Loucy (cell line): ENCODE measurements at regions not wholly inside any gene's neighbourhood (a gene's known extent, or its start where the extent isn't known, plus 50 kb on each side); places are given as distances from the start of the nearest gene placed in this dataset.
A peak's percentile ranks its signal among the peaks of the same experiment; 100 is the strongest.

ENCODE experiments used
- H2AFZ ChIP-seq: fragments of 200-600 bp; sonication (generic); 2 replicates; pipeline ENCODE4 v1.6.0; 2016; ENCODE audit warnings: antibody characterized with exemption, mild to moderate bottlenecking, low read length, moderate library complexity
- H3F3A ChIP-seq: fragments of 200-600 bp; 2 replicates; pipeline ENCODE4 v1.6.0; 2016; ENCODE audit warnings: antibody characterized with exemption, low read depth, mild to moderate bottlenecking
- H3K27me3 ChIP-seq: fragments of 200-600 bp; sonication (generic); 2 replicates; pipeline ENCODE4 v1.6.1; 2014; ENCODE audit warnings: low read length, mild to moderate bottlenecking; ENCODE audit not compliant: insufficient read depth, poor library complexity, severe bottlenecking
- H3K36me3 ChIP-seq: fragments of 200-600 bp; sonication (generic); 2 replicates; pipeline ENCODE4 v1.6.1; 2016; ENCODE audit warnings: low read length; ENCODE audit not compliant: insufficient read depth
- H3K4me1 ChIP-seq: fragments of 200-600 bp; sonication (generic); 2 replicates; pipeline ENCODE4 v1.5.1; 2014; ENCODE audit warnings: low read length, mild to moderate bottlenecking; ENCODE audit not compliant: insufficient read depth, poor library complexity, severe bottlenecking
- H3K4me2 ChIP-seq: fragments of 200-600 bp; sonication (generic); 2 replicates; pipeline ENCODE4 v1.6.0; 2014; ENCODE audit warnings: antibody characterized with exemption, low read length, low read depth, mild to moderate bottlenecking; ENCODE audit not compliant: poor library complexity, severe bottlenecking
- H3K4me3 ChIP-seq: fragments of 200-600 bp; sonication (generic); 2 replicates; pipeline ENCODE4 v1.5.1; 2014; ENCODE audit warnings: low read length, mild to moderate bottlenecking, mixed read lengths; ENCODE audit not compliant: poor library complexity, severe bottlenecking
- H3K79me2 ChIP-seq: fragments of 200-600 bp; sonication (generic); 2 replicates; pipeline ENCODE4 v1.6.1; 2014; ENCODE audit warnings: low read length; ENCODE audit not compliant: insufficient read depth
- H3K9ac ChIP-seq: fragments of 200-600 bp; sonication (generic); 2 replicates; pipeline ENCODE4 v1.6.0; 2014; ENCODE audit warnings: mild to moderate bottlenecking, low read depth, low read length, moderate library complexity; ENCODE audit not compliant: poor library complexity, severe bottlenecking
- H3K9me2 ChIP-seq: fragments of 200-600 bp; sonication (generic); replicated peaks from 2 replicates; pipeline ENCODE4 v1.6.1; 2016; ENCODE audit warnings: low read depth, low read length, mixed read lengths
- H3K9me3 ChIP-seq: fragments of 200-600 bp; sonication (generic); 2 replicates; pipeline ENCODE4 v1.6.1; 2014; ENCODE audit warnings: mild to moderate bottlenecking, antibody characterized with exemption, low read length, low read depth; ENCODE audit not compliant: insufficient read depth
- H4K20me1 ChIP-seq: fragments of 200-600 bp; sonication (generic); 2 replicates; pipeline ENCODE4 v1.6.0; 2014; ENCODE audit warnings: antibody characterized with exemption, low read length, mild to moderate bottlenecking; ENCODE audit not compliant: insufficient read depth, poor library complexity, severe bottlenecking
- CTCF ChIP-seq: fragments of 200-600 bp; sonication (generic); conservative IDR thresholded peaks from 2 replicates; pipeline ENCODE4 v1.5.1; 2014; ENCODE audit warnings: mild to moderate bottlenecking, antibody characterized with exemption, low read length
- EZH2phosphoT487 ChIP-seq: fragments of 200-600 bp; IDR thresholded peaks from 2 replicates; pipeline ENCODE4 v1.6.1; 2018; ENCODE audit warnings: antibody characterized with exemption, mild to moderate bottlenecking, moderate library complexity, borderline replicate concordance

GRCh38 chr2:196233021-196233804 lies 61.8 kb upstream of the STK17B start:
- Histone ChIP-seq H3K9me3 (no peaks in the 10 kb centered on the region), H3K4me1 (peaks cover 33% of the 10 kb centered on the region), H3K9me2 (no peaks in the 10 kb centered on the region), H3K27me3 (no peaks in the 10 kb centered on the region), H4K20me1 (no peaks in the 10 kb centered on the region), H3F3A (peaks cover 4% of the 10 kb centered on the region; the same call in 1 of the 2 replicates), H2AFZ (peak overlapping the region; percentile 3; the same call in 1 of the 2 replicates), H3K79me2 (no peaks in the 10 kb centered on the region), H3K36me3 (no peaks in the 10 kb centered on the region), H3K4me2 (peak overlapping the region; percentile 53), H3K9ac (peak overlapping the region; percentile 15), H3K4me3 (peak overlapping the region; percentile 30)
- no peak for TF ChIP-seq EZH2phosphoT487
- no peak for TF ChIP-seq CTCF

GRCh38 chr2:196233805-196234475 lies 62.6 kb upstream of the STK17B start:
- H2AFZ ChIP-seq, result peak overlapping the region; percentile 3; the same call in 1 of the 2 replicates
- H3K4me1 ChIP-seq, result peaks cover 40% of the 10 kb centered on the region
- H3K9ac ChIP-seq, result peak overlapping the region; percentile 15
- no peaks in the 10 kb centered on the region for H4K20me1 ChIP-seq
- TF ChIP-seq EZH2phosphoT487 (no peak), CTCF (no peak)
- H3K4me2 ChIP-seq, result peak overlapping the region; percentile 53
- no peaks in the 10 kb centered on the region for H3K9me3 ChIP-seq
- H3K79me2 ChIP-seq, result no peaks in the 10 kb centered on the region
- H3K4me3 ChIP-seq, result peak overlapping the region; percentile 30
- no peaks in the 10 kb centered on the region for H3K27me3 ChIP-seq
- no peaks in the 10 kb centered on the region for H3K9me2 ChIP-seq
- H3F3A ChIP-seq, result peaks cover 4% of the 10 kb centered on the region; the same call in 1 of the 2 replicates
- H3K36me3 ChIP-seq, result no peaks in the 10 kb centered on the region

- Histone ChIP-seq H3K4me2 (peak overlapping the region; percentile 53), H3K4me3 (peak overlapping the region; percentile 30), H2AFZ (no peak overlapping the region), H3K79me2 (no peaks in the 10 kb centered on the region), H4K20me1 (no peaks in the 10 kb centered on the region), H3K27me3 (no peaks in the 10 kb centered on the region), H3K9me2 (no peaks in the 10 kb centered on the region), H3F3A (peaks cover 5% of the 10 kb centered on the region; the same call in 1 of the 2 replicates), H3K9me3 (no peaks in the 10 kb centered on the region), H3K36me3 (no peaks in the 10 kb centered on the region), H3K4me1 (peaks cover 47% of the 10 kb centered on the region), H3K9ac (peak overlapping the region; percentile 15)
- TF ChIP-seq EZH2phosphoT487 (no peak), CTCF (no peak)
Measured at GRCh38 chr2:196234672-196235071, 63.3 kb upstream of the STK17B start.
